DOHH2 (cell line): ENCODE measurements at regions not wholly inside any gene's neighbourhood (a gene's known extent, or its start where the extent isn't known, plus 50 kb on each side); places are given as distances from the start of the nearest gene placed in this dataset.

Experiments
- H3F3A ChIP-seq: fragments of 200-600 bp; sonication (generic), shearing (Covaris generic); 2 replicates; pipeline ENCODE4 v1.6.0; 2016; ENCODE audit warnings: antibody characterized with exemption, mild to moderate bottlenecking; ENCODE audit not compliant: control insufficient read depth, insufficient read depth
- H3K27ac ChIP-seq: fragments of 200-600 bp; sonication (generic); 2 replicates; pipeline ENCODE4 v1.5.1; 2014; ENCODE audit warnings: low read depth, mild to moderate bottlenecking, low read length, moderate library complexity
- H3K27me3 ChIP-seq: fragments of 200-600 bp; sonication (generic); 2 replicates; pipeline ENCODE4 v1.6.1; 2014; ENCODE audit warnings: mild to moderate bottlenecking, low read length, mixed read lengths; ENCODE audit not compliant: control insufficient read depth
- H3K36me3 ChIP-seq: fragments of 200-600 bp; sonication (generic); 2 replicates; pipeline ENCODE4 v1.6.1; 2014; ENCODE audit warnings: mild to moderate bottlenecking, low read length, moderate library complexity, mixed read lengths; ENCODE audit not compliant: control insufficient read depth
- H3K4me1 ChIP-seq: fragments of 200-600 bp; sonication (generic); 2 replicates; pipeline ENCODE4 v1.6.1; 2014; ENCODE audit warnings: mild to moderate bottlenecking, low read length, mixed read lengths; ENCODE audit not compliant: control insufficient read depth
- H3K4me2 ChIP-seq: fragments of 200-600 bp; sonication (generic); 2 replicates; pipeline ENCODE4 v1.6.0; 2014; ENCODE audit warnings: mild to moderate bottlenecking, low read length, moderate library complexity
- H3K4me3 ChIP-seq: fragments of 200-600 bp; sonication (generic); 2 replicates; pipeline ENCODE4 v1.5.1; 2014; ENCODE audit warnings: mild to moderate bottlenecking, low read length, mixed read lengths
- H3K79me2 ChIP-seq: fragments of 200-600 bp; sonication (generic); 2 replicates; pipeline ENCODE4 v1.6.1; 2014; ENCODE audit warnings: mild to moderate bottlenecking, low read length, mixed read lengths; ENCODE audit not compliant: control insufficient read depth
- H3K9me2 ChIP-seq: fragments of 200-600 bp; sonication (generic); replicated peaks from 2 replicates; pipeline ENCODE4 v1.6.1; 2014; ENCODE audit warnings: mild to moderate bottlenecking, low read length, mixed read lengths; ENCODE audit not compliant: control insufficient read depth
- H3K9me3 ChIP-seq: fragments of 200-600 bp; sonication (generic); 2 replicates; pipeline ENCODE4 v1.6.1; 2014; ENCODE audit warnings: antibody characterized with exemption, low read length, mixed read lengths; ENCODE audit not compliant: control insufficient read depth, insufficient read depth
- H4K20me1 ChIP-seq: fragments of 200-600 bp; sonication (generic); 2 replicates; pipeline ENCODE4 v1.6.0; 2014; ENCODE audit warnings: low read depth, mild to moderate bottlenecking, antibody characterized with exemption, low read length, moderate library complexity; ENCODE audit not compliant: control insufficient read depth, insufficient read depth
- EZH2phosphoT487 ChIP-seq: fragments of 200-600 bp; sonication (generic); IDR thresholded peaks from 2 replicates; pipeline ENCODE4 v1.6.1; 2017; ENCODE audit warnings: borderline replicate concordance, mild to moderate bottlenecking, antibody characterized with exemption, low read length, moderate library complexity, mixed read lengths
- TF ChIP-seq, protein P1 (sequence below): fragments of 200-600 bp; sonication (generic); IDR thresholded peaks from one replicate; pipeline ENCODE4 v1.5.1; 2014; ENCODE audit warnings: antibody characterized with exemption, mild to moderate bottlenecking, low read depth, low read length; ENCODE audit not compliant: poor library complexity, severe bottlenecking

DNA sequence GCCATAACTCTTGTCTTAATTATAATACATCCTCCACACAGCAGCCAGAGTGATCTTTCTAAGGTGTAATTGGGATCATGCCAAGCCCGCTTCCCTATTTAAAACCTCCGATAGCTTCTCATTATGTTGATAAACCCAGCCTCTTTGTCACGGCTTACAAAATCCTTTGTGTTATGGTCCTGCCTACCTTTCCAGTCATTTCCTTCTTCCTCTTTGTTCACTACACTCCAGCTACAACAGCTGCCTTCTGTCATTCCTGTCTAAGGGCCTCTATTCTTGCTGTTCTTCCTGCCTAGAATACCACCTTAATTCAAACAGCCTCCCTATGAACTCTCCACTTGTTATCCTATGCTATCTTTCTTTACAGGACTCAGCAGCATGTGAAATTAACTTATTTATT is 70.6 kb upstream of the CAPRIN1 start:
- Histone ChIP-seq H3K9me3 (no peaks in the 10 kb centered on the region), H3F3A (no peaks in the 10 kb centered on the region), H3K27me3 (peaks cover 10% of the 10 kb centered on the region; the same call in 1 of the 2 replicates), H3K9me2 (no peaks in the 10 kb centered on the region), H3K36me3 (no peaks in the 10 kb centered on the region), H4K20me1 (no peaks in the 10 kb centered on the region), H3K4me3 (no peak overlapping the region), H3K27ac (no peak overlapping the region), H3K4me1 (no peaks in the 10 kb centered on the region), H3K79me2 (no peaks in the 10 kb centered on the region), H3K4me2 (no peak overlapping the region)
- no peak for TF ChIP-seq EZH2phosphoT487
- TF ChIP-seq, protein P1, sequence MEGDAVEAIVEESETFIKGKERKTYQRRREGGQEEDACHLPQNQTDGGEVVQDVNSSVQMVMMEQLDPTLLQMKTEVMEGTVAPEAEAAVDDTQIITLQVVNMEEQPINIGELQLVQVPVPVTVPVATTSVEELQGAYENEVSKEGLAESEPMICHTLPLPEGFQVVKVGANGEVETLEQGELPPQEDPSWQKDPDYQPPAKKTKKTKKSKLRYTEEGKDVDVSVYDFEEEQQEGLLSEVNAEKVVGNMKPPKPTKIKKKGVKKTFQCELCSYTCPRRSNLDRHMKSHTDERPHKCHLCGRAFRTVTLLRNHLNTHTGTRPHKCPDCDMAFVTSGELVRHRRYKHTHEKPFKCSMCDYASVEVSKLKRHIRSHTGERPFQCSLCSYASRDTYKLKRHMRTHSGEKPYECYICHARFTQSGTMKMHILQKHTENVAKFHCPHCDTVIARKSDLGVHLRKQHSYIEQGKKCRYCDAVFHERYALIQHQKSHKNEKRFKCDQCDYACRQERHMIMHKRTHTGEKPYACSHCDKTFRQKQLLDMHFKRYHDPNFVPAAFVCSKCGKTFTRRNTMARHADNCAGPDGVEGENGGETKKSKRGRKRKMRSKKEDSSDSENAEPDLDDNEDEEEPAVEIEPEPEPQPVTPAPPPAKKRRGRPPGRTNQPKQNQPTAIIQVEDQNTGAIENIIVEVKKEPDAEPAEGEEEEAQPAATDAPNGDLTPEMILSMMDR: no peak

DNA sequence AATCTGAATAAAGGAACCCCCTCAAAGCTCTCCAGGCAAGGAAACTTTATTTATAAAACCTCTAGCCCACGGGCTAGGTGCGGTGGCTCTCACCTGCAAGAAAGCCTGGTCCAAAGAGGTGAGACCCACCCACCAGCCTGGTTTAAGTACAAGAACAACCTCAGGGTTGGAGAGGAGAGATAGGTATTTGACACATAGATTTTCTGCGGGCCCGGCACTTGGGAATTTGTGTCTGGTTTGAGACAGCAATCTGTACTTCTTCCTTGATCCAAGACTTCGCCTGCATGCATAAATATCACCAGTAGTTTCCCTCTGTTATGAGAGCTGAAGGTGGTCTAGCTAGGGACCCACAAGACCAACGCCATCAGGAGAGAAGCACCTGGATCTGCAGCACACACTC is 73.2 kb upstream of the CAPRIN1 start:
- Histone ChIP-seq H3K4me2 (no peak overlapping the region), H3K27me3 (peaks cover 10% of the 10 kb centered on the region; the same call in 1 of the 2 replicates), H3K79me2 (no peaks in the 10 kb centered on the region), H4K20me1 (no peaks in the 10 kb centered on the region), H3F3A (no peaks in the 10 kb centered on the region), H3K9me3 (no peaks in the 10 kb centered on the region), H3K4me3 (no peak overlapping the region), H3K36me3 (no peaks in the 10 kb centered on the region), H3K4me1 (no peaks in the 10 kb centered on the region; the same call in 1 of the 2 replicates), H3K9me2 (no peaks in the 10 kb centered on the region), H3K27ac (no peak overlapping the region)
- TF ChIP-seq, protein P1: no peak
- no peak for TF ChIP-seq EZH2phosphoT487

DNA sequence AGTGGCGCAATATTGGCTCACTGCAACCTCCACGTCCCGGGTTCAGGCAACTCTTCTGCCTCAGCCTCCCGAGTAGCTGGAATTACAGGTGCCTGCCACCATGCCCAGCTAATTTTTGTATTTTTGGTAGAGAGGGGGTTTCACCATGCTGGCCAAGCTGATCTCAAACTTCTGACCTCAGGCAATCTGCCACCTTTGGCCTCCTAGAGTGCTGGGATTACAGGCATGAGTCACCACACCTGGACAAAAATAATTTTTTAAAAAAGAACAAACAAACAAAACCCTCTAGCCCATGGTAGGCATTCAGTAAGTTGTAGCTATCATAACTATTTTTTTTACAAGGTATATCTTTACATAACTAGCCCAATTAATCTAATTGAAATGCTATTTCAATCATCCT is 73.9 kb upstream of the CAPRIN1 start:
- Histone ChIP-seq H4K20me1 (no peaks in the 10 kb centered on the region), H3K36me3 (no peaks in the 10 kb centered on the region), H3K9me3 (no peaks in the 10 kb centered on the region), H3F3A (no peaks in the 10 kb centered on the region), H3K4me2 (no peak overlapping the region), H3K4me1 (peaks cover 4% of the 10 kb centered on the region), H3K27ac (no peak overlapping the region), H3K9me2 (no peaks in the 10 kb centered on the region), H3K4me3 (no peak overlapping the region), H3K27me3 (peaks cover 10% of the 10 kb centered on the region; the same call in 1 of the 2 replicates), H3K79me2 (no peaks in the 10 kb centered on the region)
- TF ChIP-seq EZH2phosphoT487: no peak
- TF ChIP-seq, protein P1: no peak
